ENCODE measurements at regions not wholly inside any gene's neighbourhood (a gene's known extent, or its start where the extent isn't known, plus 50 kb on each side); places are given as distances from the start of the nearest gene placed in this dataset.

DNA sequence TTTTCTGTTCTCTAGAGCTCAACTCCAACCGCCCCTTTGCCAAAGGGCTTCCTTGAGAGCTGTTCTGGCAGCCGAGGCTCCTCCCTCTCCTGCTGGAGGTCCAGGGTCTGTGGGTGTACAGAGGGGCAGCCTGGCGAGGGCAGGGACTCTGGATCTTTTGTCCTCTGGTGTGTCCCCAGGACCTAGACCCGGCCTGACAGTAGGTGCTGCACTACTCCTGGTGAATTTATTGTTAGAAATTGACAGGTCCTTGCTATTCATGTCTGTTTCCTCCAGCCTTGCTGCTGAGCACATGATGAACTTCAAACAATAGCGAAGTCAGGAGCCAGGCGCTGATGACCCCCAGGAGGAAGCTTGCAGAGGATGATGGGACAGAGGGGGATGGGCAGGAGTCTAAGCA lies 234.7 kb upstream of the SULF2 start:
- ChIA-PET SMC1A (ENCODE audit: uncharacterized antibody, unreplicated experiment) (interaction anchor here (1.4 kb wide), 1 partner anchor 17 kb away, joined by 6 read pairs; no protein-coding TSS in a partner anchor), POLR2A (no interaction called here), RAD21 (ENCODE audit: unreplicated experiment) (no interaction called here), CTCF (no interaction called here)
- TF ChIP-seq, protein P1, sequence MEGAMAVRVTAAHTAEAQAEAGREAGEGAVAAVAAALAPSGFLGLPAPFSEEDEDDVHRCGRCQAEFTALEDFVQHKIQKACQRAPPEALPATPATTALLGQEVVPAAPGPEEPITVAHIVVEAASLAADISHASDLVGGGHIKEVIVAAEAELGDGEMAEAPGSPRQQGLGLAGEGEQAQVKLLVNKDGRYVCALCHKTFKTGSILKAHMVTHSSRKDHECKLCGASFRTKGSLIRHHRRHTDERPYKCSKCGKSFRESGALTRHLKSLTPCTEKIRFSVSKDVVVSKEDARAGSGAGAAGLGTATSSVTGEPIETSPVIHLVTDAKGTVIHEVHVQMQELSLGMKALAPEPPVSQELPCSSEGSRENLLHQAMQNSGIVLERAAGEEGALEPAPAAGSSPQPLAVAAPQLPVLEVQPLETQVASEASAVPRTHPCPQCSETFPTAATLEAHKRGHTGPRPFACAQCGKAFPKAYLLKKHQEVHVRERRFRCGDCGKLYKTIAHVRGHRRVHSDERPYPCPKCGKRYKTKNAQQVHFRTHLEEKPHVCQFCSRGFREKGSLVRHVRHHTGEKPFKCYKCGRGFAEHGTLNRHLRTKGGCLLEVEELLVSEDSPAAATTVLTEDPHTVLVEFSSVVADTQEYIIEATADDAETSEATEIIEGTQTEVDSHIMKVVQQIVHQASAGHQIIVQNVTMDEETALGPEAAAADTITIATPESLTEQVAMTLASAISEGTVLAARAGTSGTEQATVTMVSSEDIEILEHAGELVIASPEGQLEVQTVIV (IDR thresholded peaks at IDR 0.05; ENCODE audit: borderline replicate concordance, partially characterized antibody): no peak
- no peak for TF ChIP-seq SIN3A (IDR thresholded peaks at IDR 0.05; ENCODE audit: low read depth, low read length)
- TF ChIP-seq SMC3 (IDR thresholded peaks at IDR 0.05; ENCODE audit: borderline replicate concordance, low read length): no peak
- TF ChIP-seq ETV6 (conservative IDR thresholded peaks at IDR 0.05 in 1 of 2, IDR thresholded peaks at IDR 0.05 in 1 of 2; ENCODE audit: borderline replicate concordance in 1 of 2, low read depth in 1 of 2): 0 out of 4 replicates have a peak, but pooled peaks of 1 of the 2 experiments have one; percentile 4
- no peak for TF ChIP-seq MYC (IDR thresholded peaks at IDR 0.05; ENCODE audit: insufficient read depth, insufficient read length, insufficient replicate concordance, low read length, severe bottlenecking)
- no peak for TF ChIP-seq GABPA (IDR thresholded peaks at IDR 0.05; ENCODE audit: low read depth)
- in situ Hi-C loops (cut with MboI): no loop called here
- no peak overlapping the region for H2AFZ ChIP-seq (ENCODE audit: control insufficient read depth, low read depth, low read length)
- H3K36me3 ChIP-seq (ENCODE audit: control insufficient read depth in 2 of 2, insufficient read depth in 2 of 2, low read length in 1 of 2): no peaks in the 10 kb centered on the region
- H3K4me3 ChIP-seq: no peak overlapping the region
- H3K27ac ChIP-seq (ENCODE audit: control insufficient read depth, insufficient read depth): no peak overlapping the region
- DNase-seq (ENCODE audit: low read depth, low spot score): no peak
- H3K9ac ChIP-seq (ENCODE audit: control insufficient read depth, insufficient read depth, low read length): no peak overlapping the region
- H3K79me2 ChIP-seq (ENCODE audit: control insufficient read depth, insufficient read depth, low read length): no peaks in the 10 kb centered on the region
- FAIRE-seq: no peak
- no peak for ATAC-seq
- intact Hi-C loops (cut with micrococcal nuclease; ENCODE audit: unreplicated experiment): no loop called here
- H3K27me3 ChIP-seq (replicated peaks in 1 of 2; ENCODE audit: control insufficient read depth in 2 of 2, insufficient read depth in 2 of 2, low read length in 1 of 2): no peaks in the 10 kb centered on the region
- no peaks in the 10 kb centered on the region for H4K20me1 ChIP-seq (ENCODE audit: control insufficient read depth, insufficient read depth)
- peaks cover 4% of the 10 kb centered on the region; the same call in 1 of the 2 replicates for H3K4me1 ChIP-seq (ENCODE audit: control insufficient read depth, insufficient read depth, low read length)
- H3K4me2 ChIP-seq (ENCODE audit: control insufficient read depth, insufficient read depth): no peak overlapping the region
- WGBS (ENCODE audit: insufficient coverage, insufficient replicate concordance, low lambda C conversion rate, missing lambda C conversion rate): 15% methylated on average over 6 of the region's 6 CpGs
- H3K9me3 ChIP-seq (replicated peaks; ENCODE audit: control insufficient read depth, insufficient read depth, low read length): no peaks in the 10 kb centered on the region; the same call in 1 of the 3 replicates
- no TSS peak for BruUV-seq (replicated peaks)
